ENCODE measurements at regions not wholly inside any gene's neighbourhood (a gene's known extent, or its start where the extent isn't known, plus 50 kb on each side); places are given as distances from the start of the nearest gene placed in this dataset.

DNA sequence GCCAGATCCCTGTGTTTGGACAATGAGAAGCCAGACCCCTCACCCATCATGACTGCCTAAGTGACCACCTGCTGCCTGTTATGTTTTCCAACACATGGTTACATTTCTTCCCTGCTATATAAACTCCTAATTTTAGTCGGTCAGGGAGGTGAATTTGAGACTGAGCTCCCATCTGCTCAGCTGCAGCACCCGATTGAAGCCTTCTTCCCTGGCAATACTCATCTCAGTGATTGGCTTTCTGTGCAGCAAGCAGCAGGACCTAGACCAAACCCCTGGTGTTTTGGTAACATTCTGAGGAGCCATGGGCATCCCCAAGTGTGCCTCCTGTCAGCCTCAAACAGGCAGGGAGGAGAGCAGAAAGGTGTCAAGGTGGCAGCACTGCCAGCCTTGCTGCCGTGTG is 141.2 kb downstream of the CD8B2 start:
- DNase-seq (ENCODE audit: low read depth in 1 of 2, low spot score in 1 of 2): no peak

DNA sequence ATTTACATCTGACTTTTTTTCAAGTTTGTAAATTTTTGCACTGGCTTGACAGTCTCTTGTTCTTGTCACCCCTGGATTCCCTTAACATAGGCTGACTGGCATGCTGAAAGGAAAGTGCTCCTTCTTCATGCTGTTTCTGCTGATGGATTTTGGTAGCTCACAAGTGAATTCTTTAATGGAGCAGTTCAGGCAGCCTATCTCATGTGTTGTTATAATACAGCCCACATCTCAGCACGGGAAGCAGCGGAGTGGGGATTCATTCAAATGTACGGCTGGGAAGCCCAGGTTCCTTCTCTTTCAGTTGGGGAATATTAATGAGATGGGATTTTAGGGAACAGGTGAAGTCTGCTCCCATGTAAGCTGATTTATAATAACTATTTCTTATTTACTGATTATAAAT is 142.8 kb downstream of the CD8B2 start:
- no peak for DNase-seq (ENCODE audit: low read depth in 1 of 2, low spot score in 1 of 2)

DNA sequence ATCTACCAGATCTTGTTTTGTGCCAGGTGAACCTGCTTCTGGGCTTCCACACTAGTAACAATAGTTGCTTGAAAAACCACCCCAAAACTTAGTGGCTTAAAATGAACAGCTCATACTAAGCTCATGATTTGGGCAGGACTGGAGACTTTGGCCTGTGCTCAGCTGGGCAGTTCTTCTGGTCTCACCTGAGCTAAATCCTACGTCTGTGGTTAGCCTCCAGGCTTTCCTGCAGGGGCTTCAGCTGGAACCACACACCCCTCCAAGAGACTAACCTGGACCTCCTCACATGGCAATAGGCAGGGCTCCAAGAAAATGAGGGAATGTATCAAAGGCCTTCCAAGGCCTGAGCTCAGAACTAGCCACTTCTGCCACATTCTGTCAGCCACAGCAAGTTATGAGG is 144.1 kb downstream of the CD8B2 start:
- DNase-seq (ENCODE audit: low read depth in 1 of 2, low spot score in 1 of 2): no peak

DNA sequence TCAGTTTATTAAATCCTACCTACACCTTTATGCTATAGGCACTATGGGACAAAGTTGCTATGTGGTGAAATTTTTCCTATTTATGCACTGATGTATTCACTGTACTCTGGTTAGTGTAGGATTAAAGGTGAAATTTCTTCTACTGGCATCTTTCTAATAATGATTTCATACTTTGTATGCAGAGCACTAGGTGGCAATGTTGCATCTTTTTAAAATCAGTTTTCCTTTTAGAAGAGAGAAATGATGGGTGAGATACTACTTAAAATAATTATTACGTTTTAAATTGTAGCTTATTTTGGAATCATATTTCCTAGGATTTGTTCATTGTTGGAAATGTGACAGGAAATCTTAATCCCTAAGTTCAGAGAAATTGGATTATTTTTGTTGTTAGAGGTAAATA is 150.9 kb downstream of the CD8B2 start:
- DNase-seq (ENCODE audit: low read depth in 1 of 2, low spot score in 1 of 2): no peak

DNA sequence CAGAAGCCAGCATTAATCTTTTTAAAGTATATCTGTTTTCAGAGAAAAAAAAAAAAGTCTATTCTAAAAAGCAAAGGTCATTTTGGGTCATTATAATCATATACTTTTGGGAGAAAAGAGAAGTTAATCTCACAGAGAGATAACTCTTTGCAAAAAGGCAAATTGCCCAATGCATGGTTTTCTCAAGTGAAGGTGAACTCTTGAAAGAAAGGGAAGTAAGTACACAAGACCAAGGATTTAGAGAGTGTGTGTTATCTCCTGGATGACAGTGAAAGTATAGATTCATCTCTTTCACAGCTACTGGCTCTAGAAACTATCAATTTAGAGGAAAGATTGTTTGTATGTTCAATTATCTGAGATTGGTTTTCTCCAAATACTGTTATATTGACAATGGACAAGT is 151.4 kb downstream of the CD8B2 start:
- no peak for DNase-seq (ENCODE audit: low read depth in 1 of 2, low spot score in 1 of 2)

DNA sequence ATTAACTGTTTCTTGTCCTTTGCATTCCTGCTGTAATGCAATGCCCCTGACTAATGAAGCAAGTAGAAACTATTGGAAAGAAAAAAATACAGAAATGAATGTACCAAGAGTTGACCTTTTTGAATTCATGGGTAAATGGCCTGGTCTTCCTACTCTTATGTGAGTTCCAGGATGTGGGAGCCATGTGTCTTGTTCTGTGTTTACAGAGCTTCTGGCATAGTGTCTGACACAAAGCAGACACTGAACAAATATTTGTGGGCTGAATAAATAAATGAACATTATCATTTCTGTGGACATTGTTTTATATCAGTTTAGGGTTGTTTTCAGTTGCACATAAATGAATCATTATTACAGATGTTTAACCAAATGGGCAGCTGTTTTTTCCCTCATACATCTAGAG is 155.5 kb downstream of the CD8B2 start:
- DNase-seq (ENCODE audit: low read depth in 1 of 2, low spot score in 1 of 2): no peak

DNA sequence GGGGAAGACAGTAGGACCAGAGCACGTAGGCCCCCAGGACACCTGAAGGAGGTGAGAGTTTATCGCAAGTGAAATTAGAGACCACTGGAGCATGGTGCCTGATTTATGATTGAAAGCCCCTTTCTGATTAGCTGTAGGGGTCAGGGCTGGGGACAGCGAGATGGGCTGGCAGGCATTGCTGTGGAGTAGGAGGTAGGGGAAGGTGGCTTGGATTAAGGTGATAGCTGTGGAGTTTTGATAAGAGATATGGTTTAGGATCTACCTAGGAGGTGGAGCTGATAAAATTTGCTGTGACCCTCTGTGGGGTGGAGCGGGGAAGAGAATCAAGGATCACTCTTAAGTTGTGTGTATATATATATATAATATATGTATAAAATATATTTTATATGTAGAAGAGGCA is 157.5 kb downstream of the CD8B2 start:
- DNase-seq (ENCODE audit: low read depth in 1 of 2, low spot score in 1 of 2): no peak

DNA sequence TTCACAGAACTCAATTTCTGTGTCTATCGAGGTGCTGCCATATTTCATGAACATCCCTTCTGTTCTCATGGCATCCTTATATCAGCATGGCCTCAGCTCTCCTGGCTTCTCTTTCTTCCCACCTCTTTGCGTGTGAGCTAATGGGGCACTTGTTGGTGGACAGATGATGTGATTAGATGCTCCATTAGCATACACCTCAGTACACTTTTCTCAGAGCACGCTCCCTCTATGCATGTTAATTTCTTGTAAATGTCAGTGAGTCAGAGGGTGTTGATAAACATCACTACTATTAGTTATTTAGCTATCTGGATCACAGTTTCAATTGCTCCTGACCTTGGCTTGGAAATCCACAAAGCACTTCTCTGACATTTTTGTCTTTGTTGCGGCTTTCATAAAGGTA is 159.4 kb downstream of the CD8B2 start:
- no peak for DNase-seq (ENCODE audit: low read depth in 1 of 2, low spot score in 1 of 2)

DNA sequence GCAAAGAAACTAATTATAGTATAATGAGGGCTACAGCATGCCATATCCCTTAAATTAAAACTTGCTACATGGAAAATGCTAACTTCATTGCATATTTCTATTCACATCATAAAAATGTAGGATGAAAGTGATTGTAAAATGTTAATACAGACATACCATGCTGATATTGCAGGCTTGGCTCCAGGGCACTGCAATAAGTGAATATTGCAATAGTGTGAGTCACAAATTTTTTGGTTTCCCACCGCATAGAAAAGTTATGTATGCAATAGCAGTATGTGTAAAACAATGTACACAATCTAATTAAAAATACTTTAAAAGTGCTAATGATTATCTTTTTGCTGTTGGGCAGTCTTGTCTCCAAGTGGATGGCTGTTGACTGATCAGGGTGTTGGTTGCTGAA is 162.1 kb downstream of the CD8B2 start:
- DNase-seq (ENCODE audit: low read depth in 1 of 2, low spot score in 1 of 2): no peak

DNA sequence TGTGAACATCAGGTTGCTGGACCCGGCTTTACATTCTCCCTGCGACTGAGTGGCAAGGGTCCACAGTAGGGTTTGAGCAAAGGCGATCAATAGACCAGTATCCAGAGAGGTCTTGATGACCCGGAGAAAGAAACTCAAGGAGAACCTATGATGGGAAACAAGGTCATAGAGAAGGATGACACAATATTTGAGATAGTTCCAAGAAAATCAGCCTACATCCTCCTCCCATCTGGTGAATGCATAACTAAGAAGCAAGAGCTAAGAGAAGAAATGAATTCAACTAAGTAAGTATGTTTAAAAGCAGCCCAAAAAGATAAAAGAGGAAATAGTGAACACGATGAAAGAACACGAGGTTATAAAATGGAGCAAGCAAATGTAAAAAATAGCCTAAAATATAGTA is 166.3 kb downstream of the CD8B2 start:
- no peak for DNase-seq (ENCODE audit: low read depth in 1 of 2, low spot score in 1 of 2)

DNA sequence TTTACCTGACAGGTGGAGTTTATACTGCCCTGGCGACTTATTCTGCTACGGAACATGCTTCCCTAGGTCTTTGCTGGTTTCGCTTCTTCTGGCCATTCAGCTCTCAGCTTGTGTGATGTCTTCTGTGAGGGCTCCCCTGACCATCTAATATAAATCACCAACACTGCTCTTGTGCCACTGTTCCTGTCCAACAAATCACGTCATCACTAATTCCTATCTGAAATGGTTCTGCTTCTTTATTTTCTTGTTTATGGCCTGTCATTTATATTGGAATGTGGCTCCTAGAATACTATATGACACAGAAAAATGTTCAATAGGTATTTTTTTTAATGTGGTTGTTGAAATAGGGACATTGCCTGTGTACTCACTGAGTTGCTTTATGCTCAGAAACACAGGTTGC is 171.5 kb downstream of the CD8B2 start:
- no peak for DNase-seq (ENCODE audit: low read depth in 1 of 2, low spot score in 1 of 2)

DNA sequence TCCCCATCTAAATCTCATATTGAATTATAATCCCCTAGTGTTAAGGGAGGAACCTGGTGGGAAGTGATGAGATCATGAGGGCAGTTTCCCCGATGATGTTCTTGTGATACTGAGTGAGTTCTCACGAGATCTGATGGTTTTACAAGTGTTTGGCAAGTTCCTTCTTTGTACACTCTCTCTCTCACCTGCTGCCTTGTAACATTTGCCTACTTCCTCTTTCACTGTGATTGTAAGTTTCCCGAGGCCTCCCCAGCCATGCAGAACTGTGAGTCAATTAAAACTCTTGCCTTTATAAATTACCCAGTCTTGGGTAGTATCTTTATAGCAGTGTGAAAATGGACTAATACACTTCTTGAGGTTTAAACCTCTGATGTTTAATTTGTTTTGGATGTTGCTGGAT is 177.5 kb downstream of the CD8B2 start:
- no peak for DNase-seq (ENCODE audit: low read depth in 1 of 2, low spot score in 1 of 2)

DNA sequence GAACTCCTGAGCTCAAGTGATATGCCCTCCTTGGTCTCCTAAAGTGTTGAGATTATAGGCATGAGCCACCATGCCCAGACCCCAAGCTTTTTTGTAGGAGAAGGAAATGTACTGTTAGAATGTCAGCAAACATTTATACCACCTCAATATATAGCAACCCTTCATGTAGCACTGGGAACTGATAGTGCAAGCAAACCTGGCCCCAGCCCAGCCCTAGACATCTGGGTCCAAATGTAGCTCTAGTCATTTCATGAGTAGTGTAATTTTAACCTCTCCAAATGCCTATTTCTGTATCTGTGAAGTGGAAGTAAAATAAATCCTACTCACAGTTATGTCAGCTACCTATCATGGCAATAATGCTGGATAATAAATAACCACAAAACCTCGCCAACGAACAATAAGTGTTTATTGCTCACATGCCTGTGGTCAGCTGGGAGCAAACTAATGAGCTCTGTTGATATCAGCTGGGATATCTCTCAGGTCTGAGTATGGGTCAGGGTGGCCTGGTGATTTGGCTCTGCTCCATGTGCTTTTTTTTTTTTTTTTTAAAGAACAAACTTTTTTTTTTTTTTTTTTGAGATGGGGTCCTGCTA is 180.4 kb downstream of the CD8B2 start:
- DNase-seq (ENCODE audit: low read depth in 1 of 2, low spot score in 1 of 2): no peak

DNA sequence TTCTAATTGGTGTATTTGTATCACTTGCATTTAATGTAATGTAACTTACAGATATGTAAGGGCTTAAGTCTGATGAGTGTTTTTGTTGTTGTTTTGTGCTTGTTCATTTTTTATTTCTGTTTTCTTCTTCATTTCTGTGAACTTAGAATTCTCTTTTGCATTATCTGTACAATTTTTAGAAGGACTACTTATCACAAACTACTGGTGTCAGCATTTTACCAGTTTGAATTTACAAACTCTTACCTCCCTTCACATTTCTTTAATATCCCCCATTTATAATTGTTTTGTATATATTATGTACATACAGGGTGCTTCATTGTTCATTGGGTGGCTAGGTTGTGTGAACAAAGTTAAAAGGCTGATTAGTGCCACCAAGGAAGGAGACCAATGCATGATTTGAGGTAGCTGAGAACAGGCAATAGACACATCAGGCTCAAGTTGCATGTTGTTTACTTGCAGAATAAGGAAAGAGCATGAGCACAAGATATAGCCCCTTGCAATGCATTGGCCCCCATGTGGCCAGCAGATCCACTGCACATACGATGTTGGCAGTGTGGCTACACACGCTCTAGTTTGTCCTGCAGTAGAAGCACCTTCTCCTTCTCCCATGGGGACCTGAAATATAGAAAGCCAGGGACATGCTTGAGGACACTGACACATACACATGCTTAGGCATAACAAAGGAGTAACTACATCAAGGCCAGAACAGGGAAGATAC is 198.2 kb downstream of the CD8B2 start:
- no peak for DNase-seq (ENCODE audit: low read depth in 1 of 2, low spot score in 1 of 2)

DNA sequence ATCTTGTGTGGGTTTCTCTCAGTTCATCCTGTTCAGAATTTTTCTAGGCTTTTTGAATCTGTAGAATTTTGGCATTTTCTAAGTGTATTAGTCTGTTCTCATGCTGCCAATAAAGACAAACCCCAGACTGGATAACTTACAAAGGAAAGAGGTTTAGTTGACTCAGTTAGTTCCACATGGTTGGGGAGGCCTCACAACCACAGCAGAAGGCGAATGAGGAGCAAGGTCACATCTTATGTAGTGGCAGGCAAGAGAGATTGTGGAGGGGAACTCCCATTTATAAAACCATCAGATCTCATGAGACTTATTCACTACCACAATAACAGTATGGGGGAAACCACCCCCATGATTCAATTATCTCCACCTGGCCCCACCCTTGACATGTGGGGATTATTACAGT is 199.2 kb downstream of the ST6GAL2 start:
- no peak for DNase-seq (ENCODE audit: low read depth in 1 of 2, low spot score in 1 of 2)

DNA sequence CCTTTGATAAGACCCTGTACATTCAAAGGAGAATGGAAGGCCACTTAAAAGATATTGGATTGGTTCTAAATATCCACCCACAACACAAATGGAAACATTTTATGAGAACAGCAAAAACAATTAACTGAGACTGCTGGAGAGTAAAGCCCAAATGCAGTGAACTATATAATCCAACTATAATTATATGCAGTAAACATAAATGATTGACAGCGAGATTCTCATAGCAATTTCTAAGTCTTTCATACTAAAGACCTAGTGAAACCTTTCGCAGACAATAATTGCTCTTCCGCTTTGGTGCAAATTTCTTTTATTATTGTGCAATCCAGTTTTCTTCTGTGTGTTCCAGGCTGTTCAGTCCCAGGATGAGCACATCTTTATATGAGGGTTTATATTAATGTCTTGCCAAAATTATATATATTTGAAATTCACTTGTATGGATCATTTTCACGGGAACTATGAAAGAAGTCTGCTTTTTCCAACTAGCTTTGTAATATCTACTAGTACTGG is 190.9 kb downstream of the ST6GAL2 start:
- DNase-seq (ENCODE audit: low read depth in 1 of 2, low spot score in 1 of 2): no peak

DNA sequence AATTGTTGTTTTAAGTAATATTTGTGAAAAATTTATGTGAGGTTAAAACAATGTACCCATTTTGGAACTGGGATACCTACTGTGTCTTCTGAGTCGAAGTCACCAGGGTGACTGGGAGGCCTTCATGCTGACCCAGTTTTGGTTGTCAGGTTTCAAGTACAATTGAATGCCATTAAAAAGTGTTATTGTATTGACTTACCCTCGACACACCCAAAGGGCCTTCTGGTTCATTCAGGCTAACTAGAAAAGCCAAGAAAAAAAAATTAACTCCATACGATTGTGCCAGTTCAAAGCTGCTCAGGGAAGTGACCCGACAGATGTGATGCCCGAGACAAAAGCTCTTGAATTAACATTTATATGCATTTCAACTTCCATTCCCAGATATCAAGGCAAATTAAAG is 190.0 kb downstream of the ST6GAL2 start:
- no peak for DNase-seq (ENCODE audit: low read depth in 1 of 2, low spot score in 1 of 2)

DNA sequence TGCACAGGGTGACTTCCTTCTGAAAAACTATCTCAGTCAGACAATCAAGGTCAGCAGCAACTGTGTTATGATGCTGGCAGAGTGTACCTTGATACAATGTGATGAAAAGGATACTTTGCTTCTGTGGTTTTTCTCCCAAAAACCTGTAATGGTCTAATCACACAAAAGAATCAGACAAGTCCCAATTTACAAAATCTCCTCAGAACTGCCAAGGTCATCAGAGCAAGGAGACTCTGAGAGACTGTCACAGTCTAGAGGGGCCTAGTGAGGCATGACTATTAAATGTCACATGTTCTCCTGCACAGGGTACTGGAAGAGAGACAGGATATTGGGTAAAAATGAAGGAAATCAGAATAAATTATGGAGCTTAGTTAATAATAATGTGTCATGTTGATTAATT is 185.4 kb downstream of the ST6GAL2 start:
- no peak for DNase-seq (ENCODE audit: low read depth in 1 of 2, low spot score in 1 of 2)

DNA sequence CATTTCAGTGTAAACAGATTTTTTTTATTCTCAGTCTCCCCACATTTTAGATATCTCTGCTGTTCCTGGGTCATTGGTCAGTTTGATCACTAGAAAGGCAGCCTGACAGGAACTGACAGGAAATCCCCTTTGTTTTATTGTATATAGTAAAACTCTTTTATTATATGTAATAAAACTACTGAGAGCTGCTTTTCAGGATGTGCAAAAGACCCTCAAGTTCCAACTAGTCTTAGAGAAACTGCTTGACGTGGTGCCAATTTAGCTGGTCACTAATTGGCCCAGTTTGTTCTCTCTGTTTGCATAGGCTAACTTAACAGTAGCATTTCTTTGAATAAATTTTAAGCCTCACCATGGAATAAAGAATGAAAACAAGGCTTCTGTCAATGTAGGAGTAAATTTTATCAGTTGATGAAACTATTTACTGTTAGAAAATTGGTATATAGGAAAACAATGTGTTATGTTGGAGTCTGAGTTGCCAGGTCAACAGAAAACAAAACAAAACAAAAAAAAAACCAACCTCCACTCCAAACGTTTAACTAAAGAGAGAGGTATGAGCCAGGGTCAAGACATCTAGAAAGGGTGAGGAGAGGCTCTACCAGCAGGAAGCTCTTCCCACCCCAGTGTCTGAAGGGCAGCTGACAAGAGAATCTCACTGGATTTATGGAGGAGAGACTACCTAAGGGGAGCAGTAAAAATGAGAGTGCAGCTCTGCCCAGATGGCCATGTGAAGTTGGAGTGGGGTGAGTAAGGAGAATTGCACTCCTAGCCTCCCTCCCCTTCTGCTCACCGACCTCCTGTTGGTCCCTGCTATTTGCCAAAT is 184.6 kb downstream of the ST6GAL2 start:
- no peak for DNase-seq (ENCODE audit: low read depth in 1 of 2, low spot score in 1 of 2)

DNA sequence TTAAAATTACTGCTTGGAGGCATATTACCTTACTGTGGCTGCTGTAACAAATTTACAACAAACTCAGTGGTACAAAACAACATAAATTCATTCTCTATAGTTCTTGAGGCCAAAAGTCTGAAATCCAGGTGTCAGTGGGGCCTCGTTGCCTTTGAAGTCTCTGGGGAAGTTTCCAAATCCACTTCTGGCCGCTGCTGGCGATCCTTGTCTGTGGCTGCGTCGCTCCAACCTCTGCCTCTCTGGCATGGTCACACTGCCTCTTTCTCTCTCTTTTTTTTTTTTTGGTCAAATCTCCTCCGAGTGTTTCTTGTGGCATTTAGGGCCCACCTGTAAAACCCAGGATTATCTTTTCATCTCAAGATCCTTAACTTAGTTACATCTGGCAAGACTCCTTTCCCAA is 182.8 kb downstream of the ST6GAL2 start:
- no peak for DNase-seq (ENCODE audit: low read depth in 1 of 2, low spot score in 1 of 2)

DNA sequence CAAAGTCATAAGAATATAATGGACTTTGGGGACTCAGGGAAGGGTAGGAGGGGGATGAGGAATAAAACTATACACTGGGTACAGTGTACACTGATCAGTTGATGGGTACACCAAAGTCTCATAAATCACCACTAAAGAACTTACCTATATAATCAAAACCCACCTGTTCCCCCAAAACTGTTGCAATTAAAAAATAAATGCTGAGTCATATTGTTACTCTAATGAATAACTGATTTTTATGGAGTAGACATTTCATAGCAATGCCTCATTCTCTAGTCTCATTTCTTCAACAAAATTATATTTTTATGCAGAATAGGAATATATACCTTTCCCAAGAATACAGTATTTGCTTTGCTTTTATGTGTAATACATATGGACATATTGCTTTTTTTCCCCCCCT is 181.2 kb downstream of the ST6GAL2 start:
- no peak for DNase-seq (ENCODE audit: low read depth in 1 of 2, low spot score in 1 of 2)

DNA sequence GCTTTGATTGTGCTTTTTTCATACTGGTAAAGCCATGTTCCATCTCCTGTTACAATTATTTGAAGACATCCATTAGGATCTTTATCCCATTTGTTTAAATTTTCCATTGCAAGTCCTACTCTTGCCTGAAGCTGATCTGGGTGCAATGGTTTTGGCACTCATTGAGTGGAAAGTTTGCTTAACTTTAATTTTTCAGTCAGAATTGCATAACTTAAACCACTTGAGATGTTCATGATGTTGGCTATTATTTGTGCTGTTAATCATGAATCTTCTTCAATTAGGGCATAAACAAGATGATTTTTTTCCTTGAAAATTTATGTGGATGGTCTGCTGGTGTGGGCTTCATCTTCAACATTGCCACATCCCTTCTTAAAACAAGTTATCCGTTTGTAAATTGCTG is 180.1 kb downstream of the ST6GAL2 start:
- DNase-seq (ENCODE audit: low read depth in 1 of 2, low spot score in 1 of 2): no peak

All from activated CD4-positive, alpha-beta T cell treated with anti-CD3 and anti-CD28 coated beads, Interleukin-2, amount 50 U/mL, for 24 hours (primary cell).